Esophagus muscularis mucosa (tissue), 4 donors: ENCODE measurements at regions not wholly inside any gene's neighbourhood (a gene's known extent, or its start where the extent isn't known, plus 50 kb on each side); places are given as distances from the start of the nearest gene placed in this dataset.

Experiments used
- CTCF ChIP-seq, 3 experiments: fragments of 200-600 bp in 2 of 3; fragments of 450-650 bp in 1 of 3; sonication (generic) in 2 of 3; IDR thresholded peaks; one replicate each; pipeline ENCODE4 v1.5.1; 2017 to 2019; ENCODE audit warnings: antibody characterized with exemption in 3 of 3, mild to moderate bottlenecking in 2 of 3, moderate library complexity in 1 of 3
- EP300 ChIP-seq: sonication (generic); formaldehyde crosslinking; IDR thresholded peaks from one replicate; pipeline ENCODE4 v1.6.1; 2017; ENCODE audit warnings: antibody characterized with exemption
- POLR2A ChIP-seq: fragments of 450-650 bp; IDR thresholded peaks from one replicate; pipeline ENCODE4 v1.6.1; 2017; ENCODE audit warnings: antibody characterized with exemption, moderate library complexity, mild to moderate bottlenecking, low read depth
- POLR2AphosphoS5 ChIP-seq, 2 donors: sonication (generic); formaldehyde crosslinking; IDR thresholded peaks; one replicate each; pipeline ENCODE4 v1.6.1; 2017; ENCODE audit warnings: antibody characterized with exemption in 2 of 2

- TF ChIP-seq CTCF (IDR thresholded peaks at IDR 0.05) = no peak
- no peak for TF ChIP-seq POLR2A
- TF ChIP-seq EP300 = no peak
- no peak for TF ChIP-seq POLR2AphosphoS5 (IDR thresholded peaks at IDR 0.05)
Observed at GRCh38 chr14:49420201-49420600, 166.0 kb downstream of the RPS29 start.
